ENCODE measurements at regions not wholly inside any gene's neighbourhood (a gene's known extent, or its start where the extent isn't known, plus 50 kb on each side); places are given as distances from the start of the nearest gene placed in this dataset.

- TF ChIP-seq CTCF (IDR thresholded peaks at IDR 0.05; ENCODE audit: low read depth, low read length), result no peak
- H3K36me3 ChIP-seq (replicated peaks; ENCODE audit: low read depth, low read length), result no peaks in the 10 kb centered on the region
- no peaks in the 10 kb centered on the region for H3K9me3 ChIP-seq (ENCODE audit: insufficient read depth, low read length)
Observed at GRCh38 chr15:72864681-72865080, 81.1 kb upstream of the ADPGK start.

GRCh38 chr15:72861354-72861910 lies 77.9 kb upstream of the ADPGK start:
- no peak overlapping the region for H3K4me2 ChIP-seq (ENCODE audit: low read length)
- no peak overlapping the region for H3K4me3 ChIP-seq (ENCODE audit: low read length)
- H3K4me1 ChIP-seq (ENCODE audit: low read length), result no peaks in the 10 kb centered on the region
- H3K79me2 ChIP-seq (ENCODE audit: low read length), result no peaks in the 10 kb centered on the region
- H2AFZ ChIP-seq (ENCODE audit: low read depth, low read length), result no peak overlapping the region
- no peak overlapping the region for H3K27ac ChIP-seq (ENCODE audit: low read length)
- H4K20me1 ChIP-seq (ENCODE audit: insufficient read depth, low read length), result no peaks in the 10 kb centered on the region
- no peaks in the 10 kb centered on the region for H3K9me3 ChIP-seq (ENCODE audit: insufficient read depth, low read length)
- no peaks in the 10 kb centered on the region for H3K36me3 ChIP-seq (replicated peaks; ENCODE audit: low read depth, low read length)
- no peak for TF ChIP-seq CTCF (IDR thresholded peaks at IDR 0.05; ENCODE audit: low read depth, low read length)
- TF ChIP-seq EZH2phosphoT487 (IDR thresholded peaks at IDR 0.05; ENCODE audit: low read depth), result no peak
- peaks cover 18% of the 10 kb centered on the region for H3K27me3 ChIP-seq (ENCODE audit: low read depth, low read length)
- H3K9ac ChIP-seq (ENCODE audit: low read length), result no peak overlapping the region

More at GRCh38 chr15:72864681-72865080, 81.1 kb upstream of the ADPGK start:
- no peak overlapping the region for H2AFZ ChIP-seq (ENCODE audit: low read depth, low read length)
- H3K9ac ChIP-seq (ENCODE audit: low read length), result no peak overlapping the region
- no peak overlapping the region for H3K27ac ChIP-seq (ENCODE audit: low read length)
- H3K79me2 ChIP-seq (ENCODE audit: low read length), result no peaks in the 10 kb centered on the region
- H3K27me3 ChIP-seq (ENCODE audit: low read depth, low read length), result peaks cover 42% of the 10 kb centered on the region
- no peak overlapping the region for H3K4me2 ChIP-seq (ENCODE audit: low read length)
- H3K4me3 ChIP-seq (ENCODE audit: low read length), result no peak overlapping the region
- H3K4me1 ChIP-seq (ENCODE audit: low read length), result no peaks in the 10 kb centered on the region
- H4K20me1 ChIP-seq (ENCODE audit: insufficient read depth, low read length), result no peaks in the 10 kb centered on the region

- no peaks in the 10 kb centered on the region for H3K79me2 ChIP-seq (ENCODE audit: low read length)
- no peaks in the 10 kb centered on the region for H3K9me3 ChIP-seq (ENCODE audit: insufficient read depth, low read length)
- H3K4me2 ChIP-seq (ENCODE audit: low read length), result no peak overlapping the region
- peaks cover 6% of the 10 kb centered on the region; the same call in 1 of the 2 replicates for H3K27me3 ChIP-seq (ENCODE audit: low read depth, low read length)
- TF ChIP-seq EZH2phosphoT487 (IDR thresholded peaks at IDR 0.05; ENCODE audit: low read depth) (no peak), CTCF (IDR thresholded peaks at IDR 0.05; ENCODE audit: low read depth, low read length) (no peak)
- H2AFZ ChIP-seq (ENCODE audit: low read depth, low read length), result no peak overlapping the region
- no peaks in the 10 kb centered on the region for H4K20me1 ChIP-seq (ENCODE audit: insufficient read depth, low read length)
- no peak overlapping the region for H3K9ac ChIP-seq (ENCODE audit: low read length)
- H3K4me3 ChIP-seq (ENCODE audit: low read length), result no peak overlapping the region
- no peaks in the 10 kb centered on the region for H3K36me3 ChIP-seq (replicated peaks; ENCODE audit: low read depth, low read length)
- H3K27ac ChIP-seq (ENCODE audit: low read length), result no peak overlapping the region
- no peaks in the 10 kb centered on the region for H3K4me1 ChIP-seq (ENCODE audit: low read length)
Observed at GRCh38 chr15:72859757-72860145, 76.2 kb upstream of the ADPGK start.

GRCh38 chr15:72859017-72859756 lies 75.6 kb upstream of the ADPGK start:
- H2AFZ ChIP-seq (ENCODE audit: low read depth, low read length), result no peak overlapping the region
- H3K9ac ChIP-seq (ENCODE audit: low read length), result no peak overlapping the region
- H3K4me2 ChIP-seq (ENCODE audit: low read length), result no peak overlapping the region
- H3K27me3 ChIP-seq (ENCODE audit: low read depth, low read length), result 0 out of 2 replicates have a peak, but pooled peaks cover 6% of the 10 kb centered on the region
- no peak overlapping the region for H3K27ac ChIP-seq (ENCODE audit: low read length)
- TF ChIP-seq CTCF (IDR thresholded peaks at IDR 0.05; ENCODE audit: low read depth, low read length), result no peak
- TF ChIP-seq EZH2phosphoT487 (IDR thresholded peaks at IDR 0.05; ENCODE audit: low read depth), result no peak
- no peak overlapping the region for H3K4me3 ChIP-seq (ENCODE audit: low read length)
- no peaks in the 10 kb centered on the region for H3K36me3 ChIP-seq (replicated peaks; ENCODE audit: low read depth, low read length)
- no peaks in the 10 kb centered on the region for H3K4me1 ChIP-seq (ENCODE audit: low read length)
- no peaks in the 10 kb centered on the region for H3K79me2 ChIP-seq (ENCODE audit: low read length)
- H3K9me3 ChIP-seq (ENCODE audit: insufficient read depth, low read length), result no peaks in the 10 kb centered on the region
- H4K20me1 ChIP-seq (ENCODE audit: insufficient read depth, low read length), result no peaks in the 10 kb centered on the region
